Testis (tissue), 2 donors: ENCODE measurements at regions not wholly inside any gene's neighbourhood (a gene's known extent, or its start where the extent isn't known, plus 50 kb on each side); places are given as distances from the start of the nearest gene placed in this dataset.

Experiments
- DNase-seq: peaks from one replicate; pipeline ENCODE4 v3.0.0-alpha.2; 2019
- H3K27ac ChIP-seq, 2 donors: fragments of 200-600 bp; sonication (generic); one replicate each; pipeline ENCODE4 v1.5.1; 2019
- H3K27me3 ChIP-seq: fragments of 200-600 bp; sonication (generic); one replicate; pipeline ENCODE4 v1.5.1; 2019
- H3K36me3 ChIP-seq: fragments of 200-600 bp; sonication (generic); one replicate; pipeline ENCODE4 v1.5.1; 2017; ENCODE audit warnings: low read depth; ENCODE audit errors: missing control alignments
- H3K4me1 ChIP-seq: fragments of 200-600 bp; sonication (generic); one replicate; pipeline ENCODE4 v1.5.1; 2019
- H3K4me3 ChIP-seq, 2 donors: fragments of 200-600 bp; sonication (generic); one replicate each; pipeline ENCODE4 v1.5.1; 2017 to 2019
- H3K9me3 ChIP-seq: fragments of 200-600 bp; sonication (generic); one replicate; pipeline ENCODE4 v1.5.1; 2017
- CTCF ChIP-seq, 3 experiments: fragments of 450-650 bp in 2 of 3; fragments of 200-600 bp in 1 of 3; sonication (generic) in 1 of 3; IDR thresholded peaks; one replicate each; pipeline ENCODE4 v1.5.1; 2016 to 2019; ENCODE audit warnings: antibody characterized with exemption in 3 of 3, mild to moderate bottlenecking in 2 of 3, moderate library complexity in 1 of 3
- POLR2A ChIP-seq: fragments of 450-650 bp; IDR thresholded peaks from one replicate; pipeline ENCODE4 v1.6.1; 2017; ENCODE audit warnings: antibody characterized with exemption, mild to moderate bottlenecking, moderate library complexity
- WGBS, 2 donors: methylation state at CpG; one replicate each; pipeline ENCODE4 v1.1.5; 2018; 5-methylcytosine and 5-hydroxymethylcytosine counted together
- intact Hi-C: fragments of 100-400 bp; cut with DNase I; formaldehyde crosslinking; loops from one replicate; pipeline ENCODE4 v1.15.1; 2023; ENCODE audit warnings: low total_unique reads

GRCh38 chr6:28693751-28694443, 168.2 kb downstream of the GPX5 start:
- intact Hi-C loops: no loop called here
- no peaks in the 10 kb centered on the region for H3K4me1 ChIP-seq
- no peaks in the 10 kb centered on the region for H3K27me3 ChIP-seq
- no peak overlapping the region for H3K27ac ChIP-seq
- H3K9me3 ChIP-seq: no peaks in the 10 kb centered on the region
- H3K36me3 ChIP-seq: no peaks in the 10 kb centered on the region
- no peak for DNase-seq
- TF ChIP-seq CTCF (IDR thresholded peaks at IDR 0.05) (no peak), POLR2A (no peak)
- 6 to 7% methylated on average over 26 of the region's 26 CpGs for WGBS, 2 donors
- no peak overlapping the region for H3K4me3 ChIP-seq

GRCh38 chr6:28695715-28696114, 170.0 kb downstream of the GPX5 start:
- no peaks in the 10 kb centered on the region for H3K36me3 ChIP-seq
- no peak overlapping the region for H3K4me3 ChIP-seq
- DNase-seq: no peak
- intact Hi-C loops: no loop called here
- no peak overlapping the region for H3K27ac ChIP-seq
- WGBS, 2 donors: 10% methylated on average over 11 of the region's 11 CpGs
- no peaks in the 10 kb centered on the region for H3K4me1 ChIP-seq
- no peaks in the 10 kb centered on the region for H3K27me3 ChIP-seq
- no peak for TF ChIP-seq POLR2A
- no peak for TF ChIP-seq CTCF (IDR thresholded peaks at IDR 0.05)
- H3K9me3 ChIP-seq: no peaks in the 10 kb centered on the region

- WGBS, 2 donors: 8 to 19% methylated on average over 14 of the region's 14 CpGs
- no peaks in the 10 kb centered on the region for H3K4me1 ChIP-seq
- no peaks in the 10 kb centered on the region for H3K36me3 ChIP-seq
- intact Hi-C loops: no loop called here
- H3K4me3 ChIP-seq: no peak overlapping the region
- no peaks in the 10 kb centered on the region for H3K9me3 ChIP-seq
- DNase-seq: no peak
- TF ChIP-seq CTCF (IDR thresholded peaks at IDR 0.05): no peak
- TF ChIP-seq POLR2A: no peak
- H3K27me3 ChIP-seq: no peaks in the 10 kb centered on the region
- H3K27ac ChIP-seq: no peak overlapping the region
These were observed 170.5 kb downstream of the GPX5 start for GRCh38 chr6:28696167-28696566.

- WGBS, 2 donors: 9 to 15% methylated on average over 9 of the region's 9 CpGs
- Histone ChIP-seq H3K4me1 (no peaks in the 10 kb centered on the region), H3K4me3 (no peak overlapping the region), H3K36me3 (no peaks in the 10 kb centered on the region), H3K27me3 (no peaks in the 10 kb centered on the region), H3K27ac (no peak overlapping the region), H3K9me3 (no peaks in the 10 kb centered on the region)
- intact Hi-C loops: no loop called here
- TF ChIP-seq POLR2A (no peak), CTCF (IDR thresholded peaks at IDR 0.05) (no peak)
- DNase-seq: no peak
These were observed 171.0 kb downstream of the GPX5 start for GRCh38 chr6:28696682-28697081.
